Nephron progenitor cell (in vitro differentiated cells): ENCODE measurements at regions not wholly inside any gene's neighbourhood (a gene's known extent, or its start where the extent isn't known, plus 50 kb on each side); places are given as distances from the start of the nearest gene placed in this dataset.
"Not testable (repeated sequence)": the region's sequence is repeated elsewhere in the genome, so short reads cannot be mapped to it uniquely, and the experiment has no call there.

Experiments
- DNase-seq: peaks from one replicate; pipeline ENCODE4 v3.0.0; 2021
- H3K27ac Mint-ChIP-seq: 2 replicates; pipeline ENCODE4 v1.8.0; 2021; ENCODE audit warnings: mild to moderate bottlenecking, moderate library complexity, mixed read lengths
- H3K27me3 Mint-ChIP-seq: 2 replicates; pipeline ENCODE4 v1.8.0; 2021; ENCODE audit warnings: mild to moderate bottlenecking, low read depth, mixed read lengths; ENCODE audit not compliant: poor library complexity
- H3K36me3 Mint-ChIP-seq: 2 replicates; pipeline ENCODE4 v1.8.0; 2021; ENCODE audit warnings: low read depth, mixed read lengths
- H3K4me1 Mint-ChIP-seq: 2 replicates; pipeline ENCODE4 v1.8.0; 2021; ENCODE audit warnings: mixed read lengths
- H3K4me3 Mint-ChIP-seq: 2 replicates; pipeline ENCODE4 v1.8.0; 2021; ENCODE audit warnings: mild to moderate bottlenecking, moderate library complexity, mixed read lengths
- H3K9me3 Mint-ChIP-seq: 2 replicates; pipeline ENCODE4 v1.8.0; 2021; ENCODE audit warnings: mild to moderate bottlenecking, moderate library complexity, mixed read lengths

GRCh38 chr5:177941386-177941785 is 54.7 kb downstream of the PROP1 start:
- not testable (repeated sequence) for H3K4me1 Mint-ChIP-seq, DNase-seq, H3K4me3 Mint-ChIP-seq, H3K9me3 Mint-ChIP-seq, H3K27ac Mint-ChIP-seq, H3K36me3 Mint-ChIP-seq
- H3K27me3 Mint-ChIP-seq: peaks cover 17% of the 10 kb centered on the region

GRCh38 chr5:177939246-177940171 is 56.5 kb downstream of the PROP1 start:
- not testable (repeated sequence) for H3K4me1 Mint-ChIP-seq, H3K27ac Mint-ChIP-seq, H3K36me3 Mint-ChIP-seq, H3K9me3 Mint-ChIP-seq
- peak; percentile 25 for DNase-seq
- H3K27me3 Mint-ChIP-seq: peaks cover 17% of the 10 kb centered on the region
- peak overlapping the region; percentile 71 for H3K4me3 Mint-ChIP-seq

- not testable (repeated sequence) for H3K4me1 Mint-ChIP-seq, H3K36me3 Mint-ChIP-seq, H3K4me3 Mint-ChIP-seq, H3K9me3 Mint-ChIP-seq, H3K27ac Mint-ChIP-seq, DNase-seq
- peaks cover 17% of the 10 kb centered on the region for H3K27me3 Mint-ChIP-seq
These were observed 57.3 kb downstream of the PROP1 start for GRCh38 chr5:177938767-177939166.

- H3K9me3 Mint-ChIP-seq, H3K4me3 Mint-ChIP-seq: not testable (repeated sequence)
These were observed 61.8 kb downstream of the PROP1 start for GRCh38 chr5:177934233-177934632.

GRCh38 chr5:177930269-177931022 is 65.6 kb downstream of the PROP1 start:
- H3K27me3 Mint-ChIP-seq, H3K9me3 Mint-ChIP-seq, H3K36me3 Mint-ChIP-seq, H3K4me3 Mint-ChIP-seq, H3K27ac Mint-ChIP-seq, DNase-seq: not testable (repeated sequence)
- peaks cover 12% of the 10 kb centered on the region for H3K4me1 Mint-ChIP-seq

More at GRCh38 chr5:177934233-177934632, 61.8 kb downstream of the PROP1 start:
- not testable (repeated sequence) for DNase-seq, H3K36me3 Mint-ChIP-seq, H3K27me3 Mint-ChIP-seq, H3K27ac Mint-ChIP-seq
- H3K4me1 Mint-ChIP-seq: peaks cover 17% of the 10 kb centered on the region

- not testable (repeated sequence) for H3K4me3 Mint-ChIP-seq, H3K27ac Mint-ChIP-seq, DNase-seq, H3K36me3 Mint-ChIP-seq, H3K27me3 Mint-ChIP-seq, H3K9me3 Mint-ChIP-seq
- H3K4me1 Mint-ChIP-seq: peaks cover 12% of the 10 kb centered on the region
These were observed 66.4 kb downstream of the PROP1 start for GRCh38 chr5:177929618-177930017.

GRCh38 chr5:177927500-177927899 is 68.5 kb downstream of the PROP1 start:
- H3K36me3 Mint-ChIP-seq, H3K27ac Mint-ChIP-seq, H3K9me3 Mint-ChIP-seq, H3K4me3 Mint-ChIP-seq, DNase-seq, H3K27me3 Mint-ChIP-seq: not testable (repeated sequence)
- peaks cover 12% of the 10 kb centered on the region for H3K4me1 Mint-ChIP-seq

- H3K4me3 Mint-ChIP-seq, DNase-seq, H3K27ac Mint-ChIP-seq, H3K9me3 Mint-ChIP-seq, H3K4me1 Mint-ChIP-seq, H3K36me3 Mint-ChIP-seq, H3K27me3 Mint-ChIP-seq: not testable (repeated sequence)
These were observed 71.5 kb downstream of the PROP1 start for GRCh38 chr5:177924577-177924976.

- DNase-seq, H3K4me3 Mint-ChIP-seq, H3K36me3 Mint-ChIP-seq, H3K27ac Mint-ChIP-seq, H3K4me1 Mint-ChIP-seq, H3K9me3 Mint-ChIP-seq, H3K27me3 Mint-ChIP-seq: not testable (repeated sequence)
These were observed 72.2 kb downstream of the PROP1 start for GRCh38 chr5:177923837-177924236.

- H3K9me3 Mint-ChIP-seq, H3K27ac Mint-ChIP-seq, H3K36me3 Mint-ChIP-seq, H3K4me3 Mint-ChIP-seq, H3K4me1 Mint-ChIP-seq, H3K27me3 Mint-ChIP-seq, DNase-seq: not testable (repeated sequence)
These were observed 72.9 kb downstream of the PROP1 start for GRCh38 chr5:177923189-177923588.

- not testable (repeated sequence) for H3K4me1 Mint-ChIP-seq, H3K9me3 Mint-ChIP-seq, H3K27ac Mint-ChIP-seq, H3K4me3 Mint-ChIP-seq, H3K36me3 Mint-ChIP-seq, H3K27me3 Mint-ChIP-seq, DNase-seq
These were observed 86.8 kb downstream of the PROP1 start for GRCh38 chr5:177909261-177909660.

GRCh38 chr5:177902806-177903205 is 93.2 kb downstream of the PROP1 start:
- H3K4me1 Mint-ChIP-seq, H3K36me3 Mint-ChIP-seq, H3K9me3 Mint-ChIP-seq, DNase-seq, H3K27ac Mint-ChIP-seq, H3K27me3 Mint-ChIP-seq, H3K4me3 Mint-ChIP-seq: not testable (repeated sequence)

GRCh38 chr5:177900066-177900465 is 96.0 kb downstream of the PROP1 start:
- H3K27me3 Mint-ChIP-seq, DNase-seq, H3K4me3 Mint-ChIP-seq, H3K9me3 Mint-ChIP-seq, H3K27ac Mint-ChIP-seq, H3K4me1 Mint-ChIP-seq, H3K36me3 Mint-ChIP-seq: not testable (repeated sequence)

GRCh38 chr5:177894681-177895453 is 101.2 kb downstream of the PROP1 start:
- not testable (repeated sequence) for H3K4me1 Mint-ChIP-seq, H3K36me3 Mint-ChIP-seq, H3K4me3 Mint-ChIP-seq, DNase-seq, H3K9me3 Mint-ChIP-seq, H3K27ac Mint-ChIP-seq, H3K27me3 Mint-ChIP-seq
